ENCODE measurements at regions not wholly inside any gene's neighbourhood (a gene's known extent, or its start where the extent isn't known, plus 50 kb on each side); places are given as distances from the start of the nearest gene placed in this dataset.

GRCh38 chr5:141800617-141801016 lies 77.6 kb downstream of the PCDH1 start:
- H3K4me1 Mint-ChIP-seq: no peaks in the 10 kb centered on the region
- H3K4me3 Mint-ChIP-seq: no peak overlapping the region
- H3K27me3 Mint-ChIP-seq: peaks cover 19% of the 10 kb centered on the region
- peaks cover 1% of the 10 kb centered on the region for H3K36me3 Mint-ChIP-seq (ENCODE audit: low read depth)
- H3K9me3 Mint-ChIP-seq: no peaks in the 10 kb centered on the region
- H3K27ac Mint-ChIP-seq: no peak overlapping the region
- no peak for ATAC-seq
- no peak for DNase-seq

- Mint-ChIP-seq H3K4me3 (no peak overlapping the region), H3K4me1 (no peaks in the 10 kb centered on the region), H3K27ac (no peak overlapping the region), H3K9me3 (no peaks in the 10 kb centered on the region), H3K27me3 (peaks cover 11% of the 10 kb centered on the region), H3K36me3 (ENCODE audit: low read depth) (peaks cover 1% of the 10 kb centered on the region)
- ATAC-seq (no peak), DNase-seq (no peak)
Observed at GRCh38 chr5:141799507-141800167, 78.6 kb downstream of the PCDH1 start.

GRCh38 chr5:141797425-141797824 lies 80.8 kb downstream of the PCDH1 start:
- Mint-ChIP-seq H3K4me1 (no peaks in the 10 kb centered on the region), H3K9me3 (no peaks in the 10 kb centered on the region), H3K4me3 (no peak overlapping the region), H3K27ac (no peak overlapping the region), H3K27me3 (peaks cover 7% of the 10 kb centered on the region), H3K36me3 (ENCODE audit: low read depth) (peaks cover 1% of the 10 kb centered on the region)
- no peak for ATAC-seq
- DNase-seq: no peak

GRCh38 chr5:141795421-141795820 lies 82.8 kb downstream of the PCDH1 start:
- Mint-ChIP-seq H3K36me3 (ENCODE audit: low read depth) (peaks cover 1% of the 10 kb centered on the region), H3K27ac (no peak overlapping the region), H3K27me3 (peaks cover 13% of the 10 kb centered on the region), H3K9me3 (no peaks in the 10 kb centered on the region), H3K4me3 (no peak overlapping the region), H3K4me1 (no peaks in the 10 kb centered on the region)
- ATAC-seq: no peak
- no peak for DNase-seq

GRCh38 chr5:141793881-141794280 lies 84.3 kb downstream of the PCDH1 start:
- H3K4me3 Mint-ChIP-seq: no peak overlapping the region
- peaks cover 20% of the 10 kb centered on the region for H3K27me3 Mint-ChIP-seq
- H3K9me3 Mint-ChIP-seq: no peaks in the 10 kb centered on the region
- ATAC-seq (no peak), DNase-seq (no peak)
- H3K4me1 Mint-ChIP-seq: no peaks in the 10 kb centered on the region
- peaks cover 1% of the 10 kb centered on the region for H3K36me3 Mint-ChIP-seq (ENCODE audit: low read depth)
- no peak overlapping the region for H3K27ac Mint-ChIP-seq

GRCh38 chr5:141793403-141793802 lies 84.8 kb downstream of the PCDH1 start:
- H3K4me1 Mint-ChIP-seq: no peaks in the 10 kb centered on the region
- no peaks in the 10 kb centered on the region for H3K36me3 Mint-ChIP-seq (ENCODE audit: low read depth)
- no peak overlapping the region for H3K27ac Mint-ChIP-seq
- DNase-seq (no peak), ATAC-seq (no peak)
- peaks cover 19% of the 10 kb centered on the region for H3K27me3 Mint-ChIP-seq
- no peak overlapping the region for H3K4me3 Mint-ChIP-seq
- no peaks in the 10 kb centered on the region for H3K9me3 Mint-ChIP-seq

GRCh38 chr5:141790630-141791029 lies 87.6 kb downstream of the PCDH1 start:
- H3K4me3 Mint-ChIP-seq: no peak overlapping the region
- no peak for ATAC-seq
- no peaks in the 10 kb centered on the region for H3K4me1 Mint-ChIP-seq

GRCh38 chr5:141789330-141789729 lies 88.9 kb downstream of the PCDH1 start:
- ATAC-seq: no peak
- H3K27ac Mint-ChIP-seq: no peak overlapping the region
- peaks cover 21% of the 10 kb centered on the region for H3K27me3 Mint-ChIP-seq
- H3K4me3 Mint-ChIP-seq: no peak overlapping the region
- H3K9me3 Mint-ChIP-seq: no peaks in the 10 kb centered on the region
- no peaks in the 10 kb centered on the region for H3K4me1 Mint-ChIP-seq
- H3K36me3 Mint-ChIP-seq (ENCODE audit: low read depth): no peaks in the 10 kb centered on the region
- no peak for DNase-seq

More at GRCh38 chr5:141790630-141791029, 87.6 kb downstream of the PCDH1 start:
- Mint-ChIP-seq H3K9me3 (no peaks in the 10 kb centered on the region), H3K27ac (no peak overlapping the region), H3K27me3 (peaks cover 21% of the 10 kb centered on the region), H3K36me3 (ENCODE audit: low read depth) (no peaks in the 10 kb centered on the region)
- no peak for DNase-seq

GRCh38 chr5:141788296-141788970 lies 89.8 kb downstream of the PCDH1 start:
- DNase-seq (no peak), ATAC-seq (no peak)
- H3K9me3 Mint-ChIP-seq: no peaks in the 10 kb centered on the region
- H3K27ac Mint-ChIP-seq: no peak overlapping the region
- no peaks in the 10 kb centered on the region for H3K4me1 Mint-ChIP-seq
- peaks cover 21% of the 10 kb centered on the region for H3K27me3 Mint-ChIP-seq
- no peaks in the 10 kb centered on the region for H3K36me3 Mint-ChIP-seq (ENCODE audit: low read depth)
- H3K4me3 Mint-ChIP-seq: no peak overlapping the region

GRCh38 chr5:141787376-141787775 lies 90.8 kb downstream of the PCDH1 start:
- DNase-seq (no peak), ATAC-seq (no peak)
- no peak overlapping the region for H3K4me3 Mint-ChIP-seq
- H3K9me3 Mint-ChIP-seq: no peaks in the 10 kb centered on the region
- H3K36me3 Mint-ChIP-seq (ENCODE audit: low read depth): no peaks in the 10 kb centered on the region
- no peak overlapping the region for H3K27ac Mint-ChIP-seq
- no peaks in the 10 kb centered on the region for H3K4me1 Mint-ChIP-seq
- peaks cover 17% of the 10 kb centered on the region for H3K27me3 Mint-ChIP-seq

- H3K36me3 Mint-ChIP-seq (ENCODE audit: low read depth): no peaks in the 10 kb centered on the region
- DNase-seq: no peak
- ATAC-seq: no peak
- peaks cover 14% of the 10 kb centered on the region for H3K27me3 Mint-ChIP-seq
- no peak overlapping the region for H3K4me3 Mint-ChIP-seq
- H3K4me1 Mint-ChIP-seq: no peaks in the 10 kb centered on the region
- no peak overlapping the region for H3K27ac Mint-ChIP-seq
- no peaks in the 10 kb centered on the region for H3K9me3 Mint-ChIP-seq
Observed at GRCh38 chr5:141786700-141787099, 91.5 kb downstream of the PCDH1 start.

- no peak overlapping the region for H3K27ac Mint-ChIP-seq
- no peak for ATAC-seq
- no peak overlapping the region for H3K4me3 Mint-ChIP-seq
- H3K9me3 Mint-ChIP-seq: no peaks in the 10 kb centered on the region
- H3K27me3 Mint-ChIP-seq: peaks cover 10% of the 10 kb centered on the region
- no peak for DNase-seq
- no peaks in the 10 kb centered on the region for H3K4me1 Mint-ChIP-seq
- no peaks in the 10 kb centered on the region for H3K36me3 Mint-ChIP-seq (ENCODE audit: low read depth)
Observed at GRCh38 chr5:141785711-141786110, 92.5 kb downstream of the PCDH1 start.

GRCh38 chr5:141785135-141785534 lies 93.1 kb downstream of the PCDH1 start:
- Mint-ChIP-seq H3K4me1 (no peaks in the 10 kb centered on the region), H3K27ac (no peak overlapping the region), H3K27me3 (peaks cover 10% of the 10 kb centered on the region), H3K36me3 (ENCODE audit: low read depth) (no peaks in the 10 kb centered on the region), H3K4me3 (no peak overlapping the region), H3K9me3 (no peaks in the 10 kb centered on the region)
- DNase-seq (no peak), ATAC-seq (no peak)

GRCh38 chr5:141784529-141784928 lies 93.7 kb downstream of the PCDH1 start:
- Mint-ChIP-seq H3K9me3 (no peaks in the 10 kb centered on the region), H3K27me3 (peaks cover 9% of the 10 kb centered on the region), H3K4me3 (no peak overlapping the region), H3K4me1 (peaks cover 5% of the 10 kb centered on the region), H3K27ac (no peak overlapping the region), H3K36me3 (ENCODE audit: low read depth) (no peaks in the 10 kb centered on the region)
- DNase-seq (no peak), ATAC-seq (no peak)

- H3K4me3 Mint-ChIP-seq: no peak overlapping the region
- no peaks in the 10 kb centered on the region for H3K9me3 Mint-ChIP-seq
- no peaks in the 10 kb centered on the region for H3K36me3 Mint-ChIP-seq (ENCODE audit: low read depth)
- no peak overlapping the region for H3K27ac Mint-ChIP-seq
- ATAC-seq (no peak), DNase-seq (no peak)
- peaks cover 3% of the 10 kb centered on the region for H3K27me3 Mint-ChIP-seq
- H3K4me1 Mint-ChIP-seq: peaks cover 11% of the 10 kb centered on the region
Observed at GRCh38 chr5:141783947-141784296, 94.3 kb downstream of the PCDH1 start.

Measured in activated naive CD8-positive, alpha-beta T cell treated with anti-CD3 and anti-CD28 coated beads, Interleukin-2, amount 50 U/mL, for 24 hours (primary cell).